Adrenal gland (tissue), 9 donors: ENCODE measurements at regions not wholly inside any gene's neighbourhood (a gene's known extent, or its start where the extent isn't known, plus 50 kb on each side); places are given as distances from the start of the nearest gene placed in this dataset.

ENCODE experiments used
- DNase-seq, 7 donors: peaks; one replicate each; pipeline ENCODE4 v3.0.0-alpha.2; 2019 to 2020
- H3K27ac ChIP-seq, 5 donors: fragments of 200-600 bp; sonication (generic) in 4 of 5; 1 replicate in 3 of 5; 2 replicates in 2 of 5; pipeline versions ENCODE4 v1.5.1 to v1.8.0; 2016 to 2020; ENCODE audit warnings: mild to moderate bottlenecking in 1 of 5
- H3K27me3 ChIP-seq: fragments of 200-600 bp; 2 replicates; pipeline ENCODE4 v1.8.0; 2021
- H3K36me3 ChIP-seq, 2 donors: fragments of 200-600 bp; replicated peaks in 1 of 2; 1 replicate in 1 of 2; 2 replicates in 1 of 2; pipeline versions ENCODE4 v1.5.1 to v1.8.0; 2018 to 2022
- H3K4me1 ChIP-seq, 2 donors: fragments of 200-600 bp; replicated peaks in 1 of 2; 1 replicate in 1 of 2; 2 replicates in 1 of 2; pipeline versions ENCODE4 v1.5.1 to v1.8.0; 2018 to 2021
- H3K4me3 ChIP-seq, 4 donors: fragments of 200-600 bp; sonication (generic) in 3 of 4; one replicate each; pipeline ENCODE4 v1.5.1; 2016 to 2018
- H3K9me3 ChIP-seq, 3 donors: fragments of 200-600 bp; sonication (generic) in 1 of 3; replicated peaks in 1 of 3; 1 replicate in 2 of 3; 2 replicates in 1 of 3; pipeline versions ENCODE4 v1.5.1 to v1.8.0; 2016 to 2021
- POLR2A ChIP-seq, 2 donors: fragments of 450-650 bp; IDR thresholded peaks; one replicate each; pipeline ENCODE4 v1.6.1; 2017; ENCODE audit warnings: antibody characterized with exemption in 2 of 2, mild to moderate bottlenecking in 2 of 2, moderate library complexity in 1 of 2
- WGBS, 4 donors: extraction: QIAGEN DNeasy Blood & Tissue Kit in 2 of 4; methylation state at CpG; one replicate each; pipeline versions ENCODE4 v1.1.5 to v1.1.7; 2013 to 2017; 5-methylcytosine and 5-hydroxymethylcytosine counted together
- intact Hi-C, 2 donors: fragments of 100-400 bp; cut with DNase I; formaldehyde crosslinking; loops; one replicate each; pipeline versions ENCODE4 v1.14.1 to v1.15.0; 2022 to 2023
- TF ChIP-seq, protein P1 (sequence below), 6 experiments: fragments of 450-650 bp in 4 of 6; fragments of 200-600 bp in 2 of 6; sonication (generic) in 1 of 6; IDR thresholded peaks; 1 replicate in 5 of 6; 2 replicates in 1 of 6; pipeline versions ENCODE4 v1.5.1 to v1.8.0; 2016 to 2021; ENCODE audit warnings: antibody characterized with exemption in 6 of 6, mild to moderate bottlenecking in 2 of 6, moderate library complexity in 1 of 6
- donor health status: healthy with polysubstance abuse.
- donor health status: Bipolar disorder and iron deficiency.
- donor health status: DM: yes; HTN: yes; CAD: no.
- donor health status: DM: no; HTN: no; CAD: no.
- donor health status: DM: no; HTN: no; CAD: no.

GRCh38 chrX:116238093-116238492 is 67.5 kb downstream of the AGTR2 start:
- H3K27me3 ChIP-seq: no peaks in the 10 kb centered on the region
- no peaks in the 10 kb centered on the region for H3K9me3 ChIP-seq
- no peak for DNase-seq
- H3K27ac ChIP-seq: no peak overlapping the region
- TF ChIP-seq, protein P1, sequence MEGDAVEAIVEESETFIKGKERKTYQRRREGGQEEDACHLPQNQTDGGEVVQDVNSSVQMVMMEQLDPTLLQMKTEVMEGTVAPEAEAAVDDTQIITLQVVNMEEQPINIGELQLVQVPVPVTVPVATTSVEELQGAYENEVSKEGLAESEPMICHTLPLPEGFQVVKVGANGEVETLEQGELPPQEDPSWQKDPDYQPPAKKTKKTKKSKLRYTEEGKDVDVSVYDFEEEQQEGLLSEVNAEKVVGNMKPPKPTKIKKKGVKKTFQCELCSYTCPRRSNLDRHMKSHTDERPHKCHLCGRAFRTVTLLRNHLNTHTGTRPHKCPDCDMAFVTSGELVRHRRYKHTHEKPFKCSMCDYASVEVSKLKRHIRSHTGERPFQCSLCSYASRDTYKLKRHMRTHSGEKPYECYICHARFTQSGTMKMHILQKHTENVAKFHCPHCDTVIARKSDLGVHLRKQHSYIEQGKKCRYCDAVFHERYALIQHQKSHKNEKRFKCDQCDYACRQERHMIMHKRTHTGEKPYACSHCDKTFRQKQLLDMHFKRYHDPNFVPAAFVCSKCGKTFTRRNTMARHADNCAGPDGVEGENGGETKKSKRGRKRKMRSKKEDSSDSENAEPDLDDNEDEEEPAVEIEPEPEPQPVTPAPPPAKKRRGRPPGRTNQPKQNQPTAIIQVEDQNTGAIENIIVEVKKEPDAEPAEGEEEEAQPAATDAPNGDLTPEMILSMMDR (IDR thresholded peaks at IDR 0.05): no peak
- no peak for TF ChIP-seq POLR2A (IDR thresholded peaks at IDR 0.05)
- 40 to 64% (median 53%) methylated on average over 1 of the region's 1 CpG for whole genome bisulfite sequencing, 4 donors
- intact Hi-C loops: no loop called here
- no peaks in the 10 kb centered on the region for H3K4me1 ChIP-seq
- no peak overlapping the region for H3K4me3 ChIP-seq
- H3K36me3 ChIP-seq: no peaks in the 10 kb centered on the region

DNA sequence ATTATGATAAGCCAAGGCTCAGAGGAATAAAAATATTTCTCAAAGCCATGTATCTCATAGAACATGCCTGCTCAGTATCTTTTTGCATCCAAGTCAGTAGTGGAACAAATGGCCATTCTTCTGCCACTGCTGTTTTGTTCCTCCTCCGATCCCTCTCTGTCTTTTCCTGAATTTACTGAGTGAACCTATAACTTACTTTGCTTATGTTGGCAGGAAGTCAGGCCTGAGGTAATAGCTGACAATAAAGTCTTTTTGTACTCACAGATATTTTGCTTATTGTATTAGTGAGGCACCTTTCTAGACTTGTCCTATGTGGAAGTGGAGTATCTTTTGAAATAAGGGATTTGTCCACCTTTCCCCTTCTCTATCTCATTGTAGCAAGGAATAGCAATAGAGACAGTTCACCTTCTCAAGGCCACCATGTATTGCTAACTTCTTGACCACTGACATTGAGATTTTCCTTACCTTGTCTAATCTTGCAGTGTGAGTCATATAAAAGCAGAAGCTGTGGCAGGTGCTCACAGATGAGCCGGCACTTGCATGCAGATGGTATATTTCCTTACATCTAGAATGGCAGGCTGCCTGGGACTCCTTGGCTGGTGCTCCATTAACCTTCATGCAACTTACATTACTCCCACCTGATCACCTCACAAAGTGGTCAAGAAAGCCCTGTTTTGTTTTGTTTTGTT is 68.2 kb downstream of the AGTR2 start:
- H3K36me3 ChIP-seq: no peaks in the 10 kb centered on the region
- H3K4me1 ChIP-seq: no peaks in the 10 kb centered on the region
- no peak overlapping the region for H3K4me3 ChIP-seq
- no peak for DNase-seq
- H3K27me3 ChIP-seq: no peaks in the 10 kb centered on the region
- intact Hi-C loops: no loop called here
- TF ChIP-seq, protein P1 (IDR thresholded peaks at IDR 0.05): no peak
- TF ChIP-seq POLR2A (IDR thresholded peaks at IDR 0.05): no peak
- WGBS, 4 donors: 66 to 74% (median 69%) methylated on average over 2 of the region's 2 CpGs
- H3K27ac ChIP-seq: no peak overlapping the region
- H3K9me3 ChIP-seq: no peaks in the 10 kb centered on the region

DNA sequence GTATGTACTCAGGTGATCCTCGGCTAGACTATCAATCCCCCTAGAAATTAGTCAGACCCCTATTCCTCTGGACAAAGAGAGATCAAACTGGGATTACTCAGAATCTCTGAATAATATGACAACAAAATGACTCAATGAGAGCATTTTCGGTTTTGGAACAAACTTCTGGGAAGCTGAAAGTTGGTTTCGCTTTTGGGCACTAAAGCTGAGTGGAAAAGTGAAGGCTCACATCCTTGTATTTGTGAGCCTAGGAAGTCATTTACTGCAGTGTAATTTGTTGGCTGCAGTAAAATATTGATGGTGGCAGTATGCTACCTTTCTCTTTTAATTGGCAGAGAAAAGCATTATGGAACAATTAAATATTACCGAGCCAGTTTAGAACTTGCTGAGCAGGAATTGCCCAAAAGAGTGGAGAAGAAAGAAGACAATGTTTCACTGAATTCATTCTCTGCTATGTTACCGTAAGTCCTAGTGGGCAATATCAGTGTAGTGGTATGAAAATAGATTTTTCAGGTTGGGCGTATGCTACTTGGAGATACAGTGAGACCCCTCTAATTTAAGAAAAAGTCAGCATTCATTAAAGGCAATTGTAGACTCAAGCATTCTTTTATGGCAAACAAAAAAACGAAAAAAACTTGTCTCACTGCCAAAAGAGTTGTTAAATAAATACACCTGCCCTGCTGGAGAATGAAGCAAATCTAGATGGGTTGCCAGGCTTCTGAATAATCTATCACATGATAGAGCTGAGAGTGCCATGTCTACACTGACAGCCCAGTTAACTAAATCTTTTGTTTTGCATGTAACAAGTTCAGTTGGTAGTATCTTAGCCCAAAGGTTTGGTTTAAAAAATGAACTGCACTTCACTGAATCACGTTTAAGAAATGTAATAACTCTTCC is 69.6 kb downstream of the AGTR2 start:
- TF ChIP-seq, protein P1 (IDR thresholded peaks at IDR 0.05): no peak
- TF ChIP-seq POLR2A (IDR thresholded peaks at IDR 0.05): no peak
- H3K4me1 ChIP-seq: no peaks in the 10 kb centered on the region
- intact Hi-C loops: no loop called here
- H3K27me3 ChIP-seq: no peaks in the 10 kb centered on the region
- H3K36me3 ChIP-seq: no peaks in the 10 kb centered on the region
- DNase-seq: no peak
- H3K9me3 ChIP-seq: no peaks in the 10 kb centered on the region
- WGBS, 4 donors: 59 to 66% (median 62%) methylated on average over 8 of the region's 8 CpGs
- no peak overlapping the region for H3K27ac ChIP-seq
- H3K4me3 ChIP-seq: no peak overlapping the region

DNA sequence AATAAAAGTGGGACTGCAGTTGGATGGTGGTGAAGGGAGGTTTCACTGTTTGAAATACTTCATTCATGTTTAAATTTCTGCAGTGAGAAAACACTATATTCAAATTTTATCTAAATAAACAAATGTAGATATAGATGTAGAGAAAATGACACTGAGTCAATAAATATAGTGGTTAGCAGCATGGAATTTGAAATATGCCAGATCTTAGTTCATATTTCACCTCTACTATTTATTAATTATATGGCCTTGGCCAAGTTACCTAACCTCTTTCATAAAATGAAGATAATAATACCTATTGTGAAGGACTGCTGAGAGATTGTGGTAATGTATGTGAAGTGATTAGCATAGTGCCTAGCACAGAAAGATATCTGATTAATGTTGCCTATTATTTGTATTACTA is 70.5 kb downstream of the AGTR2 start:
- H3K4me1 ChIP-seq: no peaks in the 10 kb centered on the region
- intact Hi-C loops: no loop called here
- no peaks in the 10 kb centered on the region for H3K27me3 ChIP-seq
- DNase-seq: no peak
- H3K4me3 ChIP-seq: no peak overlapping the region
- H3K9me3 ChIP-seq: no peaks in the 10 kb centered on the region
- no peaks in the 10 kb centered on the region for H3K36me3 ChIP-seq
- no peak overlapping the region for H3K27ac ChIP-seq
- no peak for TF ChIP-seq POLR2A (IDR thresholded peaks at IDR 0.05)
- TF ChIP-seq, protein P1 (IDR thresholded peaks at IDR 0.05): no peak
